ENCODE measurements at regions not wholly inside any gene's neighbourhood (a gene's known extent, or its start where the extent isn't known, plus 50 kb on each side); places are given as distances from the start of the nearest gene placed in this dataset.

GRCh38 chrX:113369056-113369455 is 528.4 kb upstream of the AMOT start (continued):
- TF ChIP-seq ZNF462 (CRISPR knock-in tag; IDR thresholded peaks at IDR 0.05) = no peak
- TF ChIP-seq CTCF (conservative IDR thresholded peaks at IDR 0.05; ENCODE audit: low read depth in 2 of 2) = no peak
- TF ChIP-seq STAT1 (IDR thresholded peaks at IDR 0.05; ENCODE audit: unreplicated experiment) = no peak
- no peak for TF ChIP-seq NANOG (IDR thresholded peaks at IDR 0.05; ENCODE audit: borderline replicate concordance)
- TF ChIP-seq CREB1 (CRISPR knock-in tag; IDR thresholded peaks at IDR 0.05; ENCODE audit: low read depth) = no peak

- no peak overlapping the region for H2AFZ ChIP-seq
- ATAC-seq = no peak
- no peak for TF ChIP-seq REST (IDR thresholded peaks at IDR 0.05; ENCODE audit: unreplicated experiment)
These were observed 512.5 kb upstream of the AMOT start for GRCh38 chrX:113353134-113353533.

More at GRCh38 chrX:113353134-113353533, 512.5 kb upstream of the AMOT start:
- H3K4me1 Mint-ChIP-seq = no peaks in the 10 kb centered on the region
- H3K9me3 Mint-ChIP-seq = no peaks in the 10 kb centered on the region
- H3K27me3 Mint-ChIP-seq (ENCODE audit: insufficient read depth, low read depth, poor library complexity) = no peaks in the 10 kb centered on the region
- no peaks in the 10 kb centered on the region for H3K9me2 ChIP-seq (ENCODE audit: insufficient read depth)
- H3K4me1 ChIP-seq (ENCODE audit: insufficient read depth) = no peaks in the 10 kb centered on the region
- no peak overlapping the region for H3K27ac ChIP-seq (ENCODE audit: low read depth)
- H3K4me3 ChIP-seq = no peak overlapping the region
- no peak overlapping the region for H3K27ac Mint-ChIP-seq
- H3K4me2 ChIP-seq = no peak overlapping the region
- no peaks in the 10 kb centered on the region for H3K79me2 ChIP-seq (replicated peaks; ENCODE audit: insufficient read depth)
- no peaks in the 10 kb centered on the region for H3K36me3 ChIP-seq (ENCODE audit: insufficient read depth)
- no peaks in the 10 kb centered on the region for H3F3A ChIP-seq (replicated peaks; ENCODE audit: low read depth)
- H3K4me3 Mint-ChIP-seq = no peak overlapping the region
- no peaks in the 10 kb centered on the region for H3K27me3 ChIP-seq (ENCODE audit: insufficient read depth)
- no peak for DNase-seq (ENCODE audit: low spot score)
- H4K20me1 ChIP-seq (replicated peaks; ENCODE audit: insufficient read depth) = no peaks in the 10 kb centered on the region
- no peaks in the 10 kb centered on the region for H3K36me3 Mint-ChIP-seq (ENCODE audit: low read depth)

Measured in GM23338 (cell line).